Cardiac fibroblast (primary cell): ENCODE measurements at regions not wholly inside any gene's neighbourhood (a gene's known extent, or its start where the extent isn't known, plus 50 kb on each side); places are given as distances from the start of the nearest gene placed in this dataset.

Source experiments
- DNase-seq, 2 donors: peaks; one replicate each; pipeline versions ENCODE4 v3.0.0 to v3.0.0-alpha.2; 2010; ENCODE audit warnings: low read depth in 2 of 2
- H3K4me3 ChIP-seq, 2 donors: replicated peaks in 1 of 2; 1 replicate in 1 of 2; 2 replicates in 1 of 2; pipeline ENCODE4 v1.5.1; 2011; ENCODE audit warnings: low read depth in 2 of 2, low read length in 2 of 2, mild to moderate bottlenecking in 2 of 2, moderate library complexity in 1 of 2
- CTCF ChIP-seq: IDR thresholded peaks from one replicate; pipeline ENCODE4 v1.5.1; 2011; ENCODE audit warnings: low read depth, mild to moderate bottlenecking, low read length, inconsistent platforms

- DNase-seq: no peak
Measured at GRCh38 chr10:3942937-3943489, 158.0 kb upstream of the KLF6 start.

GRCh38 chr10:3941676-3942075 is 156.7 kb upstream of the KLF6 start:
- no peak overlapping the region for H3K4me3 ChIP-seq
- TF ChIP-seq CTCF: no peak
- no peak for DNase-seq

More at GRCh38 chr10:3942937-3943489, 158.0 kb upstream of the KLF6 start:
- no peak for TF ChIP-seq CTCF
- H3K4me3 ChIP-seq: no peak overlapping the region

- TF ChIP-seq CTCF: no peak
- DNase-seq: no peak
- no peak overlapping the region for H3K4me3 ChIP-seq
Measured at GRCh38 chr10:3936422-3937040, 151.5 kb upstream of the KLF6 start.

GRCh38 chr10:3935933-3936359 is 150.9 kb upstream of the KLF6 start:
- H3K4me3 ChIP-seq: no peak overlapping the region
- TF ChIP-seq CTCF: no peak
- peak; percentile 29 to 50 for DNase-seq

- H3K4me3 ChIP-seq: peak overlapping the region; percentile 5 to 33
- peak; percentile 28 for TF ChIP-seq CTCF
- DNase-seq: peak; percentile 89 to 90
Measured at GRCh38 chr10:3935141-3935540, 150.1 kb upstream of the KLF6 start.

GRCh38 chr10:3933733-3934132 is 148.7 kb upstream of the KLF6 start:
- no peak for DNase-seq
- no peak for TF ChIP-seq CTCF
- H3K4me3 ChIP-seq: no peak overlapping the region
